PFSK-1 (cell line): ENCODE measurements at regions not wholly inside any gene's neighbourhood (a gene's known extent, or its start where the extent isn't known, plus 50 kb on each side); places are given as distances from the start of the nearest gene placed in this dataset.

ENCODE experiments used
- POLR2AphosphoS5 ChIP-seq: IDR thresholded peaks from 2 replicates; pipeline ENCODE4 v1.6.1; 2012; ENCODE audit warnings: low read depth, mild to moderate bottlenecking, control low read depth, low read length, moderate library complexity
- REST ChIP-seq, 2 experiments: IDR thresholded peaks; 2 replicates each; pipeline versions ENCODE4 v1.6.1 to v1.8.0; 2011 to 2012; ENCODE audit warnings: low read depth in 2 of 2, low read length in 2 of 2, control low read depth in 1 of 2, inconsistent platforms in 1 of 2, mild to moderate bottlenecking in 1 of 2, moderate library complexity in 1 of 2; ENCODE audit not compliant: insufficient read depth in 1 of 2
- TAF1 ChIP-seq: IDR thresholded peaks from 2 replicates; pipeline ENCODE4 v1.6.1; 2012; ENCODE audit warnings: low read length, control low read depth, borderline replicate concordance; ENCODE audit not compliant: insufficient read depth

- no peak for TF ChIP-seq REST (IDR thresholded peaks at IDR 0.05; ENCODE audit: insufficient read depth in 1 of 2, low read depth in 2 of 2, low read length in 2 of 2)
- no peak for TF ChIP-seq POLR2AphosphoS5
- no peak for TF ChIP-seq TAF1
Measured at GRCh38 chr3:147699175-147699838, 290.1 kb downstream of the ZIC1 start.
